ENCODE measurements at regions not wholly inside any gene's neighbourhood (a gene's known extent, or its start where the extent isn't known, plus 50 kb on each side); places are given as distances from the start of the nearest gene placed in this dataset.
A peak's percentile ranks its signal among the peaks of the same experiment; 100 is the strongest.
"Not testable (repeated sequence)": the region's sequence is repeated elsewhere in the genome, so short reads cannot be mapped to it uniquely, and the experiment has no call there.

- DNase-seq, result no peak
Measured at GRCh38 chr19:33866696-33867095, 70.0 kb downstream of the KCTD15 start.

GRCh38 chr19:33868076-33868735, 71.5 kb downstream of the KCTD15 start:
- peak in 3 of 58 donors; percentile 18 to 51 (median 40) for DNase-seq

GRCh38 chr19:33868788-33869412, 72.2 kb downstream of the KCTD15 start:
- DNase-seq, result peak in 38 of 58 donors; percentile 8 to 78 (median 32)

GRCh38 chr19:33870298-33870932, 73.7 kb downstream of the KCTD15 start:
- DNase-seq, result not testable (repeated sequence)

GRCh38 chr19:33871605-33872004, 74.9 kb downstream of the KCTD15 start:
- DNase-seq, result no peak

- no peak for DNase-seq
Measured at GRCh38 chr19:33872445-33873320, 76.0 kb downstream of the KCTD15 start.

- peak in 4 of 58 donors; percentile 9 to 17 (median 14) for DNase-seq
Measured at GRCh38 chr19:33875071-33875470, 78.4 kb downstream of the KCTD15 start.

- no peak for DNase-seq
Measured at GRCh38 chr19:33876192-33876591, 79.5 kb downstream of the KCTD15 start.

- DNase-seq, result no peak
Measured at GRCh38 chr19:33878030-33878544, 81.4 kb downstream of the KCTD15 start.

GRCh38 chr19:33878910-33879810, 82.5 kb downstream of the KCTD15 start:
- DNase-seq, result no peak

GRCh38 chr19:33879818-33880575, 83.3 kb downstream of the KCTD15 start:
- peak in 1 of 58 donors; percentile 3 for DNase-seq

- no peak for DNase-seq
Measured at GRCh38 chr19:33883859-33884519, 87.3 kb downstream of the KCTD15 start.

- DNase-seq, result no peak
Measured at GRCh38 chr19:33885236-33885635, 88.6 kb downstream of the KCTD15 start.

- DNase-seq, result peak in 25 of 58 donors; percentile 7 to 56 (median 22)
Measured at GRCh38 chr19:33887891-33888290, 91.2 kb downstream of the KCTD15 start.

GRCh38 chr19:33888665-33889064, 92.0 kb downstream of the KCTD15 start:
- no peak for DNase-seq

GRCh38 chr19:33890569-33890968, 93.9 kb downstream of the KCTD15 start:
- no peak for DNase-seq

- no peak for DNase-seq
Measured at GRCh38 chr19:33891773-33892172, 95.1 kb downstream of the KCTD15 start.

- no peak for DNase-seq
Measured at GRCh38 chr19:33894787-33895186, 98.1 kb downstream of the KCTD15 start.

- DNase-seq, result no peak
Measured at GRCh38 chr19:33895366-33895765, 98.7 kb downstream of the KCTD15 start.
